ENCODE measurements at regions not wholly inside any gene's neighbourhood (a gene's known extent, or its start where the extent isn't known, plus 50 kb on each side); places are given as distances from the start of the nearest gene placed in this dataset.
"Not testable (repeated sequence)": the region's sequence is repeated elsewhere in the genome, so short reads cannot be mapped to it uniquely, and the experiment has no call there.

DNA sequence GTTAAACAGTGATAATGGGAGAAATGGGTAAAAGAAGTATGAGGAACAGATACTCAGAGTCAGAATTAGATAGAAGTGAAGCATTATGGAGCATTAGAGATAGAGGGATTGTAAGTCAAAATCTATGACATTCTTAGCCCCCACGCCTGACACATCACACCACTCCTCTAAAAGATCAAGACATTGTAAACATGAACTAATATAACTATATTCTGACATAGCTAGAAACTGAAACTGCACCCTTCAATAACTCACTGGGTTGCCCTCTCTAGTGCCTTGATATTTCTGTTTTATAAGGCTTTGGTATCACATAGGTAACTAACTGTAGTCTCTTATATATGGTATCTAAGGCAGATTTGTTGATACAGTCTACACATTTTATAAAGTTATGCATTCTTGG, 684.3 kb upstream of the DPPA4 start:
- Mint-ChIP-seq H3K4me1 (peaks cover 33% of the 10 kb centered on the region), H3K36me3 (peaks cover 29% of the 10 kb centered on the region), H3K27me3 (ENCODE audit: low read depth) (no peaks in the 10 kb centered on the region), H3K27ac (no peak overlapping the region), H3K4me3 (no peak overlapping the region), H3K9me3 (peaks cover 30% of the 10 kb centered on the region)
- ATAC-seq (no peak), DNase-seq (ENCODE audit: low spot score) (no peak)
- TF ChIP-seq, protein P1, sequence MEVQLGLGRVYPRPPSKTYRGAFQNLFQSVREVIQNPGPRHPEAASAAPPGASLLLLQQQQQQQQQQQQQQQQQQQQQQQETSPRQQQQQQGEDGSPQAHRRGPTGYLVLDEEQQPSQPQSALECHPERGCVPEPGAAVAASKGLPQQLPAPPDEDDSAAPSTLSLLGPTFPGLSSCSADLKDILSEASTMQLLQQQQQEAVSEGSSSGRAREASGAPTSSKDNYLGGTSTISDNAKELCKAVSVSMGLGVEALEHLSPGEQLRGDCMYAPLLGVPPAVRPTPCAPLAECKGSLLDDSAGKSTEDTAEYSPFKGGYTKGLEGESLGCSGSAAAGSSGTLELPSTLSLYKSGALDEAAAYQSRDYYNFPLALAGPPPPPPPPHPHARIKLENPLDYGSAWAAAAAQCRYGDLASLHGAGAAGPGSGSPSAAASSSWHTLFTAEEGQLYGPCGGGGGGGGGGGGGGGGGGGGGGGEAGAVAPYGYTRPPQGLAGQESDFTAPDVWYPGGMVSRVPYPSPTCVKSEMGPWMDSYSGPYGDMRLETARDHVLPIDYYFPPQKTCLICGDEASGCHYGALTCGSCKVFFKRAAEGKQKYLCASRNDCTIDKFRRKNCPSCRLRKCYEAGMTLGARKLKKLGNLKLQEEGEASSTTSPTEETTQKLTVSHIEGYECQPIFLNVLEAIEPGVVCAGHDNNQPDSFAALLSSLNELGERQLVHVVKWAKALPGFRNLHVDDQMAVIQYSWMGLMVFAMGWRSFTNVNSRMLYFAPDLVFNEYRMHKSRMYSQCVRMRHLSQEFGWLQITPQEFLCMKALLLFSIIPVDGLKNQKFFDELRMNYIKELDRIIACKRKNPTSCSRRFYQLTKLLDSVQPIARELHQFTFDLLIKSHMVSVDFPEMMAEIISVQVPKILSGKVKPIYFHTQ (CRISPR knock-in tag; IDR thresholded peaks at IDR 0.05): no peak
- TF ChIP-seq SMAD4 (CRISPR knock-in tag; IDR thresholded peaks at IDR 0.05): no peak
- no peak for TF ChIP-seq CTCF (IDR thresholded peaks at IDR 0.05)
- TF ChIP-seq CREM (CRISPR knock-in tag; IDR thresholded peaks at IDR 0.05): no peak
- TF ChIP-seq FOXK1 (CRISPR knock-in tag; IDR thresholded peaks at IDR 0.05): no peak
- TF ChIP-seq, protein P2, sequence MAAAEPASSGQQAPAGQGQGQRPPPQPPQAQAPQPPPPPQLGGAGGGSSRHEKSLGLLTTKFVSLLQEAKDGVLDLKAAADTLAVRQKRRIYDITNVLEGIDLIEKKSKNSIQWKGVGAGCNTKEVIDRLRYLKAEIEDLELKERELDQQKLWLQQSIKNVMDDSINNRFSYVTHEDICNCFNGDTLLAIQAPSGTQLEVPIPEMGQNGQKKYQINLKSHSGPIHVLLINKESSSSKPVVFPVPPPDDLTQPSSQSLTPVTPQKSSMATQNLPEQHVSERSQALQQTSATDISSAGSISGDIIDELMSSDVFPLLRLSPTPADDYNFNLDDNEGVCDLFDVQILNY (CRISPR knock-in tag; IDR thresholded peaks at IDR 0.05): no peak
- TF ChIP-seq NFATC4 (CRISPR knock-in tag; IDR thresholded peaks at IDR 0.05): no peak
- TF ChIP-seq NR1H2 (CRISPR knock-in tag; IDR thresholded peaks at IDR 0.05): no peak
- POLR2A ChIA-PET: no interaction called here
- CTCF ChIA-PET: no interaction called here

DNA sequence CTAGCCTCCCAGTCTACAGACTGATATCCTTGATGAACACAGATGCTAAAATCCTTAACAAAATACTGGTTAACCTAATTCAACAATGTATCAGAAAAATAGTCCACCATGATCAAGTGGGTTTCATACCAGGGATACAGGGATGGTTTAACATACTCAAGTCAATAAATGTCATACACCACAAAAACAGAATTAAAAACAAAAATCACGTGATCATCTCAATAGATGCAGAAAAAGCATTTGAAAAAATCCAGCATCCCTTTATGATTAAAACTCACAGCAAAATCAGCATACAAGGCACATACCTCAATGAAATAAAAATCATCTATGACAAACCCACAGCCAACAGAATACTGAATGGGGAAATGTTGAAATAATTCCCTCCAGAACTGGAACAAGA, 685.7 kb upstream of the DPPA4 start:
- H3K27me3 Mint-ChIP-seq (ENCODE audit: low read depth); ATAC-seq; POLR2A ChIA-PET; H3K4me3 Mint-ChIP-seq; DNase-seq (ENCODE audit: low spot score); CTCF ChIA-PET; H3K27ac Mint-ChIP-seq: not testable (repeated sequence)
- H3K4me1 Mint-ChIP-seq: peaks cover 19% of the 10 kb centered on the region
- H3K9me3 Mint-ChIP-seq: peaks cover 33% of the 10 kb centered on the region
- H3K36me3 Mint-ChIP-seq: peaks cover 29% of the 10 kb centered on the region

- CTCF ChIA-PET: no interaction called here
- H3K4me1 Mint-ChIP-seq: no peaks in the 10 kb centered on the region
- no peak for TF ChIP-seq PRDM15 (CRISPR knock-in tag; IDR thresholded peaks at IDR 0.05)
These were observed 689.1 kb upstream of the DPPA4 start for GRCh38 chr3:110026421-110026820.

DNA sequence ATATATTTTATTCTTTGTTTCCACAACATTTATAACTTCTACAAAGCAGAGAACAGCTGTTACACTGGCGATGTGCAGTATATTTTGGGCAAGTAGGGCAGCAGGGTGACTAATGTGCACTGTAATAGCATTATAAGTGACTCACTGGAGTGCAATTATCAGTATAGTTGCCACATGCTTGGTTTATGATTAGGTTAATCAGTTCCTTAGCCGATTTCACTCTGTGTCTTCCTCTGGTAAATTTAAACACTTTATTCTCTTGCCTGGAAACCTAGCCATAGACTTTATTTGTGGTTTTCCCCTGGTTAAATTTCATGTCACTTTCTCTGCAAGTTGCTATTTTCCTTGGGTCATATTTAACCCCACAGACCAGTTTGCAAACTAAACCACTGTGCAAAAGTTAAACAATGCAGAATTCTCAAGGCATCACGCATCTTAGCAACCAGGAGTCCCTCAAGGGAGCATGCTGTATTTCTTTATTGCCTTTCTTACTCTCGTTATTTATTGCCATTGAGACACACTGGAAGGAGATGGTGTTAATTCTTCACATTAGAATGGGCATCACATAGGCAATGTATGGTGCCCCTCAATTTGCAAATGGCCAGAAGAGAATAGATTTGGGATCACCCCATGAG, 690.2 kb upstream of the DPPA4 start:
- ChIA-PET CTCF (no interaction called here), POLR2A (no interaction called here)
- no peak overlapping the region for H3K27ac Mint-ChIP-seq
- H3K4me3 Mint-ChIP-seq: no peak overlapping the region
- DNase-seq (ENCODE audit: low spot score): no peak
- H3K36me3 Mint-ChIP-seq: peaks cover 25% of the 10 kb centered on the region
- H3K9me3 Mint-ChIP-seq: peaks cover 37% of the 10 kb centered on the region
- no peaks in the 10 kb centered on the region for H3K4me1 Mint-ChIP-seq
- no peaks in the 10 kb centered on the region for H3K27me3 Mint-ChIP-seq (ENCODE audit: low read depth)
- no peak for ATAC-seq
- no peak for TF ChIP-seq MAX (CRISPR knock-in tag; IDR thresholded peaks at IDR 0.05)
- TF ChIP-seq, protein P3, sequence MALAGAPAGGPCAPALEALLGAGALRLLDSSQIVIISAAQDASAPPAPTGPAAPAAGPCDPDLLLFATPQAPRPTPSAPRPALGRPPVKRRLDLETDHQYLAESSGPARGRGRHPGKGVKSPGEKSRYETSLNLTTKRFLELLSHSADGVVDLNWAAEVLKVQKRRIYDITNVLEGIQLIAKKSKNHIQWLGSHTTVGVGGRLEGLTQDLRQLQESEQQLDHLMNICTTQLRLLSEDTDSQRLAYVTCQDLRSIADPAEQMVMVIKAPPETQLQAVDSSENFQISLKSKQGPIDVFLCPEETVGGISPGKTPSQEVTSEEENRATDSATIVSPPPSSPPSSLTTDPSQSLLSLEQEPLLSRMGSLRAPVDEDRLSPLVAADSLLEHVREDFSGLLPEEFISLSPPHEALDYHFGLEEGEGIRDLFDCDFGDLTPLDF (CRISPR knock-in tag; IDR thresholded peaks at IDR 0.05): no peak
- no peak for TF ChIP-seq JUN (CRISPR knock-in tag; IDR thresholded peaks at IDR 0.05)
- TF ChIP-seq CREB1 (CRISPR knock-in tag; IDR thresholded peaks at IDR 0.05): no peak
- TF ChIP-seq, protein P4, sequence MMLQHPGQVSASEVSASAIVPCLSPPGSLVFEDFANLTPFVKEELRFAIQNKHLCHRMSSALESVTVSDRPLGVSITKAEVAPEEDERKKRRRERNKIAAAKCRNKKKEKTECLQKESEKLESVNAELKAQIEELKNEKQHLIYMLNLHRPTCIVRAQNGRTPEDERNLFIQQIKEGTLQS (CRISPR knock-in tag; conservative IDR thresholded peaks at IDR 0.05): no peak
- no peak for TF ChIP-seq RELA (CRISPR knock-in tag; IDR thresholded peaks at IDR 0.05; ENCODE audit: borderline replicate concordance)
- no peak for TF ChIP-seq SMAD4 (CRISPR knock-in tag; IDR thresholded peaks at IDR 0.05)
- TF ChIP-seq OVOL2 (CRISPR knock-in tag; IDR thresholded peaks at IDR 0.05; ENCODE audit: borderline replicate concordance): no peak
- TF ChIP-seq ZNF423 (CRISPR knock-in tag; IDR thresholded peaks at IDR 0.05): no peak
- no peak for TF ChIP-seq ETV6 (CRISPR knock-in tag; IDR thresholded peaks at IDR 0.05)
- TF ChIP-seq ZNF671 (CRISPR knock-in tag; IDR thresholded peaks at IDR 0.05): no peak

More at GRCh38 chr3:110026421-110026820, 689.1 kb upstream of the DPPA4 start:
- Mint-ChIP-seq H3K27ac (no peak overlapping the region), H3K9me3 (peaks cover 42% of the 10 kb centered on the region), H3K4me3 (no peak overlapping the region), H3K36me3 (peaks cover 31% of the 10 kb centered on the region), H3K27me3 (ENCODE audit: low read depth) (no peaks in the 10 kb centered on the region)
- ATAC-seq: no peak
- POLR2A ChIA-PET: no interaction called here
- no peak for DNase-seq (ENCODE audit: low spot score)

Measured in WTC11 (cell line).